A204.1 (cell line): ENCODE measurements at regions not wholly inside any gene's neighbourhood (a gene's known extent, or its start where the extent isn't known, plus 50 kb on each side); places are given as distances from the start of the nearest gene placed in this dataset.
"Not testable (repeated sequence)": the region's sequence is repeated elsewhere in the genome, so short reads cannot be mapped to it uniquely, and the experiment has no call there.

Source experiments
- FAIRE-seq: peaks from 2 replicates; lab custom pipeline; 2012; peaks lifted over from hg19 to GRCh38; lab: Jason Lieb, UNC

GRCh38 chr16:72729552-72729951, 318.4 kb downstream of the ZFHX3 start:
- not testable (repeated sequence) for FAIRE-seq

GRCh38 chr16:72728516-72728915, 319.4 kb downstream of the ZFHX3 start:
- FAIRE-seq, result no peak

GRCh38 chr16:72727565-72727964, 320.4 kb downstream of the ZFHX3 start:
- FAIRE-seq, result no peak

- no peak for FAIRE-seq
Measured at GRCh38 chr16:72725643-72726042, 322.3 kb downstream of the ZFHX3 start.

- FAIRE-seq, result no peak
Measured at GRCh38 chr16:72723781-72724180, 324.1 kb downstream of the ZFHX3 start.

GRCh38 chr16:72722552-72722951, 325.4 kb downstream of the ZFHX3 start:
- FAIRE-seq, result no peak

- FAIRE-seq, result no peak
Measured at GRCh38 chr16:72721981-72722380, 325.9 kb downstream of the ZFHX3 start.

GRCh38 chr16:72715267-72715666, 332.7 kb downstream of the ZFHX3 start:
- FAIRE-seq, result no peak

- FAIRE-seq, result peak; percentile 19
Measured at GRCh38 chr16:72711823-72712222, 336.1 kb downstream of the ZFHX3 start.

GRCh38 chr16:72705801-72706200, 342.1 kb downstream of the ZFHX3 start:
- FAIRE-seq, result no peak

GRCh38 chr16:72704746-72705372, 343.1 kb downstream of the ZFHX3 start:
- no peak for FAIRE-seq

- no peak for FAIRE-seq
Measured at GRCh38 chr16:72689851-72690250, 358.1 kb downstream of the ZFHX3 start.

GRCh38 chr16:72680732-72681131, 367.2 kb downstream of the ZFHX3 start:
- FAIRE-seq, result no peak

- no peak for FAIRE-seq
Measured at GRCh38 chr16:72679856-72680255, 368.1 kb downstream of the ZFHX3 start.

GRCh38 chr16:72677662-72678447, 370.1 kb downstream of the ZFHX3 start:
- FAIRE-seq, result no peak

- FAIRE-seq, result no peak
Measured at GRCh38 chr16:72673118-72673517, 374.8 kb downstream of the ZFHX3 start.

- no peak for FAIRE-seq
Measured at GRCh38 chr16:72666267-72666666, 381.7 kb downstream of the ZFHX3 start.

- no peak for FAIRE-seq
Measured at GRCh38 chr16:72665701-72666100, 382.2 kb downstream of the ZFHX3 start.

GRCh38 chr16:72664509-72665408, 383.2 kb downstream of the ZFHX3 start:
- FAIRE-seq, result peak; percentile 97

- no peak for FAIRE-seq
Measured at GRCh38 chr16:72664056-72664508, 383.8 kb downstream of the ZFHX3 start.

GRCh38 chr16:72658888-72659717, 388.8 kb downstream of the ZFHX3 start:
- no peak for FAIRE-seq

- no peak for FAIRE-seq
Measured at GRCh38 chr16:72657791-72658190, 390.1 kb downstream of the ZFHX3 start.
